PC-3 (cell line): ENCODE measurements at regions not wholly inside any gene's neighbourhood (a gene's known extent, or its start where the extent isn't known, plus 50 kb on each side); places are given as distances from the start of the nearest gene placed in this dataset.
"Not testable (repeated sequence)": the region's sequence is repeated elsewhere in the genome, so short reads cannot be mapped to it uniquely, and the experiment has no call there.

ENCODE experiments used
- ATAC-seq: fragments of 200-7000 bp; cut with Tn5 transposase; 2 replicates; pipeline ENCODE4 v1.9.1; 2020; ENCODE audit warnings: mild to moderate bottlenecking, moderate library complexity
- BruUV-seq: library from RNA; stranded (reverse); fragments of 400-500 nt; replicated peaks from 2 replicates; lab custom pipeline; 2021; lab: Mats Ljungman, UMichigan
- CTCF ChIA-PET: fragments of 300-600 bp; sonication (Branson Sonifier 250); formaldehyde crosslinking; loops from one replicate; lab custom pipeline; 2022; ENCODE audit warnings: antibody characterized with exemption; lab: Charles Lee
- POLR2A ChIA-PET: fragments of 300-600 bp; sonication (Branson Sonifier 250); formaldehyde crosslinking; loops from one replicate; lab custom pipeline; 2022; ENCODE audit warnings: antibody characterized with exemption; ENCODE audit not compliant: unreplicated experiment; lab: Charles Lee
- DNase-seq: peaks from one replicate; pipeline ENCODE4 v3.0.0-alpha.2; 2015
- H2AFZ ChIP-seq: fragments of 300-600 bp; sonication (generic); 2 replicates; pipeline ENCODE4 v1.6.0; 2016; ENCODE audit warnings: antibody characterized with exemption, low read length
- H3F3A ChIP-seq: fragments of 300-600 bp; sonication (generic); one replicate; pipeline ENCODE4 v1.6.0; 2017; ENCODE audit warnings: antibody characterized with exemption, low read length, control low read depth, mild to moderate bottlenecking; ENCODE audit not compliant: unreplicated experiment
- H3K27ac ChIP-seq: fragments of 300-600 bp; sonication (generic); 2 replicates; pipeline ENCODE4 v1.5.1; 2016; ENCODE audit warnings: mild to moderate bottlenecking, low read length
- H3K27me3 ChIP-seq: fragments of 300-600 bp; sonication (generic); 2 replicates; pipeline ENCODE4 v1.6.1; 2016; ENCODE audit warnings: low read length, mixed read lengths
- H3K36me3 ChIP-seq: fragments of 300-600 bp; sonication (generic); 2 replicates; pipeline ENCODE4 v1.6.1; 2016; ENCODE audit warnings: low read depth, mixed run types, low read length, mixed read lengths
- H3K4me1 ChIP-seq: fragments of 300-600 bp; sonication (generic); 2 replicates; pipeline ENCODE4 v1.5.1; 2016; ENCODE audit warnings: low read length; ENCODE audit not compliant: insufficient read depth
- H3K4me2 ChIP-seq: fragments of 300-600 bp; sonication (generic); 2 replicates; pipeline ENCODE4 v1.6.0; 2016; ENCODE audit warnings: low read length
- H3K4me3 ChIP-seq: fragments of 300-600 bp; sonication (generic); 2 replicates; pipeline ENCODE4 v1.5.1; 2016; ENCODE audit warnings: mild to moderate bottlenecking, low read length, mixed read lengths
- H3K79me2 ChIP-seq: fragments of 300-600 bp; sonication (generic); 2 replicates; pipeline ENCODE4 v1.6.1; 2017; ENCODE audit warnings: low read length, mixed read lengths
- H3K9ac ChIP-seq: fragments of 300-600 bp; sonication (generic); 2 replicates; pipeline ENCODE4 v1.6.0; 2016; ENCODE audit warnings: mild to moderate bottlenecking, low read length
- H3K9me2 ChIP-seq: fragments of 300-600 bp; sonication (generic); replicated peaks from 2 replicates; pipeline ENCODE4 v1.6.1; 2016; ENCODE audit warnings: mixed run types, low read length, mixed read lengths
- H3K9me3 ChIP-seq: fragments of 300-600 bp; sonication (generic); 2 replicates; pipeline ENCODE4 v1.6.1; 2016; ENCODE audit warnings: low read length, mixed read lengths
- H4K20me1 ChIP-seq: fragments of 300-600 bp; sonication (generic); 2 replicates; pipeline ENCODE4 v1.6.1; 2016; ENCODE audit warnings: low read length, mixed read lengths
- EZH2 ChIP-seq: fragments of 300-600 bp; sonication (generic); IDR thresholded peaks from one replicate; pipeline ENCODE4 v1.6.1; 2017; ENCODE audit warnings: antibody characterized with exemption, mild to moderate bottlenecking, low read length; ENCODE audit not compliant: unreplicated experiment
- EZH2phosphoT487 ChIP-seq: fragments of 300-600 bp; sonication (generic); IDR thresholded peaks from 2 replicates; pipeline ENCODE4 v1.6.1; 2018; ENCODE audit warnings: mild to moderate bottlenecking, antibody characterized with exemption, low read length, borderline replicate concordance
- intact Hi-C: fragments of 100-400 bp; cut with micrococcal nuclease; formaldehyde crosslinking; loops from 2 replicates; pipeline ENCODE4 v1.9.0; 2023
- TF ChIP-seq, protein P1 (sequence below): fragments of 300-600 bp; sonication (generic); conservative IDR thresholded peaks from 2 replicates; pipeline ENCODE4 v1.5.1; 2017; ENCODE audit warnings: antibody characterized with exemption, low read depth, mild to moderate bottlenecking, low read length

DNA sequence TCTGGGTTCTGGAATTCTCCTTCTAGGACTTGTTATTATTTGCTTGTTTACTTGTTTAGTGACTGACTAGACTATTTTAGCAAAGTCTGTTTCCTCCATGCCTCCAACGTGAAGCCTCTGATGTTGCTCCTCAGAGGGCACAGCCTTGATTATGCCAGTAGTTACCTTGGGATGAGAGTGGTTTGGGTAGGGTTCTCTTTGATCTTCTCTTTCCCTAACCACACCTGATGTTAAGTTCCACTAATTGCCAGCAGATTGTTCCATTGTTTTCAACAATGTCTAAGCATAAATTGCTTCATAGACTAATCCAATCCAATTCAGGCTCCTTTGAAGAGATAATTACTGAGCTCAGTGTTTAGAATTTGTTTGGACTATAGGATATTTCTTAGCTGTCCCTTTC is 352.7 kb upstream of the DIPK2B start:
- Histone ChIP-seq H3F3A (no peaks in the 10 kb centered on the region), H3K27me3 (no peaks in the 10 kb centered on the region), H3K4me2 (no peak overlapping the region), H2AFZ (no peak overlapping the region), H3K4me3 (no peak overlapping the region), H3K9ac (no peak overlapping the region), H3K27ac (no peak overlapping the region), H3K9me2 (no peaks in the 10 kb centered on the region), H3K4me1 (no peaks in the 10 kb centered on the region), H3K36me3 (no peaks in the 10 kb centered on the region; the same call in 1 of the 2 replicates), H3K9me3 (no peaks in the 10 kb centered on the region), H3K79me2 (no peaks in the 10 kb centered on the region), H4K20me1 (no peaks in the 10 kb centered on the region)
- POLR2A ChIA-PET = no interaction called here
- intact Hi-C loops = no loop called here
- no peak for ATAC-seq
- no TSS peak for BruUV-seq
- CTCF ChIA-PET = no interaction called here
- DNase-seq = no peak
- TF ChIP-seq EZH2 = no peak
- no peak for TF ChIP-seq EZH2phosphoT487
- TF ChIP-seq, protein P1, sequence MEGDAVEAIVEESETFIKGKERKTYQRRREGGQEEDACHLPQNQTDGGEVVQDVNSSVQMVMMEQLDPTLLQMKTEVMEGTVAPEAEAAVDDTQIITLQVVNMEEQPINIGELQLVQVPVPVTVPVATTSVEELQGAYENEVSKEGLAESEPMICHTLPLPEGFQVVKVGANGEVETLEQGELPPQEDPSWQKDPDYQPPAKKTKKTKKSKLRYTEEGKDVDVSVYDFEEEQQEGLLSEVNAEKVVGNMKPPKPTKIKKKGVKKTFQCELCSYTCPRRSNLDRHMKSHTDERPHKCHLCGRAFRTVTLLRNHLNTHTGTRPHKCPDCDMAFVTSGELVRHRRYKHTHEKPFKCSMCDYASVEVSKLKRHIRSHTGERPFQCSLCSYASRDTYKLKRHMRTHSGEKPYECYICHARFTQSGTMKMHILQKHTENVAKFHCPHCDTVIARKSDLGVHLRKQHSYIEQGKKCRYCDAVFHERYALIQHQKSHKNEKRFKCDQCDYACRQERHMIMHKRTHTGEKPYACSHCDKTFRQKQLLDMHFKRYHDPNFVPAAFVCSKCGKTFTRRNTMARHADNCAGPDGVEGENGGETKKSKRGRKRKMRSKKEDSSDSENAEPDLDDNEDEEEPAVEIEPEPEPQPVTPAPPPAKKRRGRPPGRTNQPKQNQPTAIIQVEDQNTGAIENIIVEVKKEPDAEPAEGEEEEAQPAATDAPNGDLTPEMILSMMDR = no peak

DNA sequence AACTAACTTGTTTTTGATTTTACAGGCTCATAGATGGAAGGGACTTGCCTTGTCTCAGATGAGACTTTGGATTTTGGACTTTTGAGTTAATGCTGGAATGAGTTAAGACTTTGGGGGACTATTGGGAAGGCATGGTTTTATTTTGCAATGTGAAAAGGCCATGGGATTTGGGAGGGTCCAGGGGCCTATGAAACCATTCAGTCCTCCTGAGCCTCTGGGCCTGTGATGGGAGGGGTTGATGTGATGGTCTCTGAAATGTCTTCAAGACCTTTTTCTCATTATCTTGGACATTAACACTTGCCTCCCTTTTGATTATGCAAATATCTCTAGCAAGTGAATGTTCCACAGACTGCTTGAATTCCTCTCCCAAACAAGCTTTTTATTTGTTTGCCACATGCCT is 346.0 kb upstream of the DIPK2B start:
- intact Hi-C loops, H2AFZ ChIP-seq, H4K20me1 ChIP-seq, H3K79me2 ChIP-seq, H3F3A ChIP-seq, H3K4me1 ChIP-seq, POLR2A ChIA-PET, H3K4me2 ChIP-seq, H3K27ac ChIP-seq, H3K27me3 ChIP-seq, H3K36me3 ChIP-seq, H3K9ac ChIP-seq, H3K4me3 ChIP-seq, H3K9me3 ChIP-seq, H3K9me2 ChIP-seq, ATAC-seq, BruUV-seq, CTCF ChIA-PET, DNase-seq: not testable (repeated sequence)

DNA sequence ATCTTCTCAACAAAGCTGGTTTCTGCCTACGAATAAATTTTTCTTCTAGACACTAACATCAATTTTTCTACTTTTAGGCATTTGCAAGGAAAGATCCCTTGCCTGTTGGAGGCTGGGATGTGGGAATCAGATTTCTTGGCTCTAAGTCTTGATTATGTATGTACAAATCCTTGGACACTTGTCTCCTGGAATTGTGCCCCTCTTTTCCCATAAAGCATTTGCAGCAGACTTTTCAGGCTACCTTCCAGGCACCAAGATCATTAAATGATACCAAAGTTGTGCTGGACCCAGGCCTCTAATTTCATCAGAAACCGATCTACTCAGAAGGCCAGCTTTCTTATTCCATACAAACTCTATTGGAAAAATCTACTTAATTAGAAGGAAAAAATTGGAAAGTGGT is 339.5 kb upstream of the DIPK2B start:
- Histone ChIP-seq H3K36me3 (no peaks in the 10 kb centered on the region), H3K27me3 (no peaks in the 10 kb centered on the region), H3K27ac (no peak overlapping the region), H3K9me3 (no peaks in the 10 kb centered on the region), H3F3A (no peaks in the 10 kb centered on the region), H4K20me1 (no peaks in the 10 kb centered on the region), H3K4me3 (no peak overlapping the region), H3K4me1 (no peaks in the 10 kb centered on the region), H3K9ac (no peak overlapping the region), H3K4me2 (no peak overlapping the region), H3K79me2 (no peaks in the 10 kb centered on the region), H3K9me2 (no peaks in the 10 kb centered on the region), H2AFZ (no peak overlapping the region)
- no TSS peak for BruUV-seq
- ATAC-seq (no peak), DNase-seq (no peak)
- intact Hi-C loops = no loop called here
- TF ChIP-seq EZH2 (no peak), EZH2phosphoT487 (no peak)
- TF ChIP-seq, protein P1 = no peak
- ChIA-PET CTCF (no interaction called here), POLR2A (no interaction called here)
